Liver (tissue), 8 donors: ENCODE measurements at regions not wholly inside any gene's neighbourhood (a gene's known extent, or its start where the extent isn't known, plus 50 kb on each side); places are given as distances from the start of the nearest gene placed in this dataset.

Experiments
- DNase-seq: peaks from one replicate; pipeline ENCODE4 v3.0.0-alpha.2; 2017; ENCODE audit warnings: low spot score
- H3K27ac ChIP-seq, 2 donors: one replicate each; pipeline ENCODE4 v1.7.0; 2013; ENCODE audit warnings: inconsistent platforms in 2 of 2, low read length in 2 of 2, control low read depth in 1 of 2, low read depth in 1 of 2, mild to moderate bottlenecking in 1 of 2
- H3K27me3 ChIP-seq, 4 donors: one replicate each; pipeline versions ENCODE4 v1.6.1 to v1.7.0; 2013; ENCODE audit warnings: low read length in 3 of 4, inconsistent platforms in 1 of 4, mild to moderate bottlenecking in 1 of 4, moderate library complexity in 1 of 4; ENCODE audit not compliant: control insufficient read depth in 4 of 4, insufficient read depth in 4 of 4
- H3K36me3 ChIP-seq, 4 donors: one replicate each; pipeline versions ENCODE4 v1.6.1 to v1.7.0; 2013; ENCODE audit warnings: low read length in 3 of 4, mild to moderate bottlenecking in 3 of 4, low read depth in 1 of 4, moderate library complexity in 1 of 4; ENCODE audit not compliant: control insufficient read depth in 4 of 4, insufficient read depth in 3 of 4
- H3K4me1 ChIP-seq, 4 donors: one replicate each; pipeline versions ENCODE4 v1.6.1 to v1.7.0; 2013; ENCODE audit warnings: low read length in 3 of 4, mild to moderate bottlenecking in 3 of 4, moderate library complexity in 1 of 4; ENCODE audit not compliant: control insufficient read depth in 4 of 4, insufficient read depth in 4 of 4
- H3K4me3 ChIP-seq, 3 donors: one replicate each; pipeline versions ENCODE4 v1.6.1 to v1.7.0; 2013; ENCODE audit warnings: low read length in 3 of 3, control low read depth in 1 of 3, low read depth in 1 of 3, mild to moderate bottlenecking in 1 of 3
- H3K9ac ChIP-seq, 2 donors: one replicate each; pipeline ENCODE4 v1.7.0; 2013; ENCODE audit warnings: low read length in 2 of 2, mild to moderate bottlenecking in 2 of 2, moderate library complexity in 2 of 2, control low read depth in 1 of 2, low read depth in 1 of 2
- H3K9me3 ChIP-seq, 4 donors: one replicate each; pipeline versions ENCODE4 v1.6.1 to v1.7.0; 2013; ENCODE audit warnings: low read length in 3 of 4; ENCODE audit not compliant: control insufficient read depth in 4 of 4
- CTCF ChIP-seq: fragments of 150-350 bp; IDR thresholded peaks from 2 replicates; pipeline ENCODE4 v1.5.1; 2017; ENCODE audit warnings: improper control_type of control experiment, low read depth, low read length; ENCODE audit not compliant: missing input control
- EGR1 ChIP-seq, 2 donors: IDR thresholded peaks; 2 replicates each; pipeline ENCODE4 v1.6.1; 2016 to 2018; ENCODE audit warnings: antibody characterized with exemption in 2 of 2, low read depth in 2 of 2
- FOXA1 ChIP-seq: IDR thresholded peaks from 2 replicates; pipeline ENCODE4 v1.6.1; 2016; ENCODE audit warnings: antibody characterized with exemption
- GABPA ChIP-seq, 2 donors: IDR thresholded peaks in 1 of 2; conservative IDR thresholded peaks in 1 of 2; 2 replicates each; pipeline ENCODE4 v1.6.1; 2016; ENCODE audit warnings: antibody characterized with exemption in 2 of 2, mild to moderate bottlenecking in 1 of 2, moderate library complexity in 1 of 2
- HNF4A ChIP-seq, 2 donors: conservative IDR thresholded peaks; 2 replicates each; pipeline ENCODE4 v1.6.1; 2016; ENCODE audit warnings: antibody characterized with exemption in 2 of 2, mild to moderate bottlenecking in 2 of 2
- HNF4G ChIP-seq: IDR thresholded peaks from 2 replicates; pipeline ENCODE4 v1.6.1; 2016; ENCODE audit warnings: antibody characterized with exemption
- JUND ChIP-seq, 2 donors: IDR thresholded peaks; 2 replicates each; pipeline ENCODE4 v1.6.1; 2016; ENCODE audit warnings: antibody characterized with exemption in 2 of 2
- MAX ChIP-seq: IDR thresholded peaks from 2 replicates; pipeline ENCODE4 v1.6.1; 2016; ENCODE audit warnings: antibody characterized with exemption
- NR2F2 ChIP-seq: IDR thresholded peaks from 2 replicates; pipeline ENCODE4 v1.6.1; 2016; ENCODE audit warnings: antibody characterized with exemption
- RAD21 ChIP-seq, 2 donors: IDR thresholded peaks; 2 replicates each; pipeline ENCODE4 v1.6.1; 2016; ENCODE audit warnings: antibody characterized with exemption in 2 of 2, mild to moderate bottlenecking in 2 of 2
- RXRA ChIP-seq, 2 donors: IDR thresholded peaks; 2 replicates each; pipeline ENCODE4 v1.6.1; 2017 to 2018; ENCODE audit warnings: antibody characterized with exemption in 2 of 2, mild to moderate bottlenecking in 1 of 2
- SP1 ChIP-seq: IDR thresholded peaks from 2 replicates; pipeline ENCODE4 v1.6.1; 2018; ENCODE audit warnings: antibody characterized with exemption, mild to moderate bottlenecking
- TAF1 ChIP-seq: conservative IDR thresholded peaks from 2 replicates; pipeline ENCODE4 v1.6.1; 2016; ENCODE audit warnings: antibody characterized with exemption, mild to moderate bottlenecking
- YY1 ChIP-seq: IDR thresholded peaks from 2 replicates; pipeline ENCODE4 v1.6.1; 2016; ENCODE audit warnings: antibody characterized with exemption, mild to moderate bottlenecking
- ZBTB33 ChIP-seq: IDR thresholded peaks from 2 replicates; pipeline ENCODE4 v1.6.1; 2016; ENCODE audit warnings: antibody characterized with exemption
- WGBS: extraction: QIAGEN DNeasy Blood & Tissue Kit; methylation state at CpG from one replicate; pipeline ENCODE4 v1.1.7; 2013; 5-methylcytosine and 5-hydroxymethylcytosine counted together
- donor health status: healthy.
- donor health status: healthy.
- donor health status: healthy.
- donor health status: healthy.
- donor health status: healthy.

GRCh38 chr2:12548906-12549305, 167.8 kb upstream of the TRIB2 start (continued):
- TF ChIP-seq ZBTB33 (no peak), FOXA1 (no peak), NR2F2 (no peak), JUND (IDR thresholded peaks at IDR 0.05) (no peak), GABPA (IDR thresholded peaks at IDR 0.05 in 1 of 2, conservative IDR thresholded peaks at IDR 0.05 in 1 of 2) (no peak)

- H3K4me1 ChIP-seq: no peaks in the 10 kb centered on the region
- TF ChIP-seq TAF1: no peak
- TF ChIP-seq NR2F2: no peak
- no peak for TF ChIP-seq FOXA1
- no peak for TF ChIP-seq CTCF
- no peak for TF ChIP-seq RAD21 (IDR thresholded peaks at IDR 0.05)
- no peak for TF ChIP-seq HNF4G
- TF ChIP-seq YY1: no peak
- no peak for TF ChIP-seq MAX
- no peak for TF ChIP-seq GABPA (IDR thresholded peaks at IDR 0.05 in 1 of 2, conservative IDR thresholded peaks at IDR 0.05 in 1 of 2)
- no peak for TF ChIP-seq SP1
- TF ChIP-seq RXRA (IDR thresholded peaks at IDR 0.05): no peak
- TF ChIP-seq EGR1 (IDR thresholded peaks at IDR 0.05; ENCODE audit: low read depth in 2 of 2): no peak
- no peak for TF ChIP-seq JUND (IDR thresholded peaks at IDR 0.05)
- no peaks in the 10 kb centered on the region for H3K9me3 ChIP-seq
- DNase-seq: no peak
- H3K9ac ChIP-seq: no peak overlapping the region
- no peaks in the 10 kb centered on the region for H3K27me3 ChIP-seq
- no peak overlapping the region for H3K4me3 ChIP-seq
- 80% methylated on average over 2 of the region's 2 CpGs for WGBS
- H3K27ac ChIP-seq: no peak overlapping the region
- H3K36me3 ChIP-seq: no peaks in the 10 kb centered on the region
These were observed 167.1 kb upstream of the TRIB2 start for GRCh38 chr2:12549641-12550040.

GRCh38 chr2:12552092-12552491, 164.6 kb upstream of the TRIB2 start:
- no peak for DNase-seq
- no peak overlapping the region for H3K27ac ChIP-seq

More at GRCh38 chr2:12552092-12552491, 164.6 kb upstream of the TRIB2 start:
- Histone ChIP-seq H3K4me3 (no peak overlapping the region), H3K9ac (no peak overlapping the region), H3K9me3 (no peaks in the 10 kb centered on the region), H3K4me1 (no peaks in the 10 kb centered on the region), H3K36me3 (no peaks in the 10 kb centered on the region), H3K27me3 (no peaks in the 10 kb centered on the region)
- 90% methylated on average over 7 of the region's 7 CpGs for WGBS
- TF ChIP-seq NR2F2 (no peak), RXRA (IDR thresholded peaks at IDR 0.05) (no peak), MAX (no peak), JUND (IDR thresholded peaks at IDR 0.05) (no peak), HNF4G (no peak), RAD21 (IDR thresholded peaks at IDR 0.05) (no peak), TAF1 (no peak), YY1 (no peak), HNF4A (conservative IDR thresholded peaks at IDR 0.05) (no peak), ZBTB33 (no peak), SP1 (no peak), CTCF (no peak)
